HG02852 (cell line): ENCODE measurements at regions not wholly inside any gene's neighbourhood (a gene's known extent, or its start where the extent isn't known, plus 50 kb on each side); places are given as distances from the start of the nearest gene placed in this dataset.
A peak's percentile ranks its signal among the peaks of the same experiment; 100 is the strongest.

Experiments
- ATAC-seq: cut with Tn5 transposase; IDR thresholded peaks from one replicate; pipeline ENCODE4 v1.9.1; 2021; ENCODE audit warnings: mild to moderate bottlenecking, moderate library complexity; ENCODE audit not compliant: unreplicated experiment

GRCh38 chr4:41865306-41865980, 69.8 kb upstream of the TMEM33 start:
- no peak for ATAC-seq

GRCh38 chr4:41859087-41859486, 76.1 kb upstream of the TMEM33 start:
- no peak for ATAC-seq

GRCh38 chr4:41857226-41857641, 78.0 kb upstream of the TMEM33 start:
- ATAC-seq = no peak

GRCh38 chr4:41856797-41857196, 78.4 kb upstream of the TMEM33 start:
- ATAC-seq = no peak

- no peak for ATAC-seq
Measured at GRCh38 chr4:41853973-41854372, 81.3 kb upstream of the TMEM33 start.

GRCh38 chr4:41852229-41852628, 83.0 kb upstream of the TMEM33 start:
- no peak for ATAC-seq

GRCh38 chr4:41851621-41852020, 83.6 kb upstream of the TMEM33 start:
- ATAC-seq = no peak

- ATAC-seq = no peak
Measured at GRCh38 chr4:41844327-41844726, 90.9 kb upstream of the TMEM33 start.

GRCh38 chr4:41839916-41840854, 91.7 kb upstream of the PHOX2B start:
- ATAC-seq = peak; percentile 80

- ATAC-seq = no peak
Measured at GRCh38 chr4:41838590-41838989, 90.1 kb upstream of the PHOX2B start.

- no peak for ATAC-seq
Measured at GRCh38 chr4:41835321-41835995, 86.9 kb upstream of the PHOX2B start.

GRCh38 chr4:41832961-41833360, 84.4 kb upstream of the PHOX2B start:
- no peak for ATAC-seq

- no peak for ATAC-seq
Measured at GRCh38 chr4:41822325-41822724, 73.8 kb upstream of the PHOX2B start.

- no peak for ATAC-seq
Measured at GRCh38 chr4:41820473-41820872, 71.9 kb upstream of the PHOX2B start.

- ATAC-seq = no peak
Measured at GRCh38 chr4:41819621-41820020, 71.1 kb upstream of the PHOX2B start.

GRCh38 chr4:41815473-41815872, 66.9 kb upstream of the PHOX2B start:
- no peak for ATAC-seq

GRCh38 chr4:41814565-41814964, 66.0 kb upstream of the PHOX2B start:
- ATAC-seq = no peak

GRCh38 chr4:41806807-41807206, 58.3 kb upstream of the PHOX2B start:
- no peak for ATAC-seq

- no peak for ATAC-seq
Measured at GRCh38 chr4:41802590-41802989, 54.1 kb upstream of the PHOX2B start.

- no peak for ATAC-seq
Measured at GRCh38 chr4:41799126-41799525, 50.6 kb upstream of the PHOX2B start.
